Peyer's patch (tissue), 4 donors: ENCODE measurements at regions not wholly inside any gene's neighbourhood (a gene's known extent, or its start where the extent isn't known, plus 50 kb on each side); places are given as distances from the start of the nearest gene placed in this dataset.

ENCODE experiments used
- DNase-seq, 3 donors: peaks; one replicate each; pipeline ENCODE4 v3.0.0-alpha.2; 2017 to 2019
- H3K27ac ChIP-seq, 4 donors: fragments of 200-600 bp; sonication (generic); one replicate each; pipeline ENCODE4 v1.5.1; 2016 to 2019
- H3K27me3 ChIP-seq, 2 donors: fragments of 200-600 bp; sonication (generic); one replicate each; pipeline ENCODE4 v1.5.1; 2019
- H3K36me3 ChIP-seq, 3 donors: fragments of 200-600 bp; sonication (generic); one replicate each; pipeline ENCODE4 v1.5.1; 2016 to 2019
- H3K4me1 ChIP-seq, 4 donors: fragments of 200-600 bp; sonication (generic); one replicate each; pipeline ENCODE4 v1.5.1; 2016 to 2019
- H3K4me3 ChIP-seq, 4 donors: fragments of 200-600 bp; sonication (generic); 1 replicate in 3 of 4; 2 replicates in 1 of 4; pipeline ENCODE4 v1.5.1; 2016 to 2019; ENCODE audit warnings: mild to moderate bottlenecking in 1 of 4
- H3K9me3 ChIP-seq, 4 donors: fragments of 200-600 bp; sonication (generic); one replicate each; pipeline ENCODE4 v1.5.1; 2016 to 2019; ENCODE audit warnings: mild to moderate bottlenecking in 1 of 4
- POLR2A ChIP-seq, 2 donors: fragments of 450-650 bp; IDR thresholded peaks; one replicate each; pipeline ENCODE4 v1.5.1; 2017; ENCODE audit warnings: antibody characterized with exemption in 2 of 2, mild to moderate bottlenecking in 2 of 2, moderate library complexity in 2 of 2
- TF ChIP-seq, protein P1 (sequence below), 6 experiments: fragments of 450-650 bp in 4 of 6; fragments of 200-600 bp in 2 of 6; sonication (generic) in 1 of 6; IDR thresholded peaks; one replicate each; pipeline ENCODE4 v1.5.1; 2017 to 2019; ENCODE audit warnings: antibody characterized with exemption in 6 of 6, mild to moderate bottlenecking in 3 of 6, moderate library complexity in 1 of 6

- H3K36me3 ChIP-seq = no peaks in the 10 kb centered on the region
- H3K27me3 ChIP-seq = no peaks in the 10 kb centered on the region
- TF ChIP-seq, protein P1, sequence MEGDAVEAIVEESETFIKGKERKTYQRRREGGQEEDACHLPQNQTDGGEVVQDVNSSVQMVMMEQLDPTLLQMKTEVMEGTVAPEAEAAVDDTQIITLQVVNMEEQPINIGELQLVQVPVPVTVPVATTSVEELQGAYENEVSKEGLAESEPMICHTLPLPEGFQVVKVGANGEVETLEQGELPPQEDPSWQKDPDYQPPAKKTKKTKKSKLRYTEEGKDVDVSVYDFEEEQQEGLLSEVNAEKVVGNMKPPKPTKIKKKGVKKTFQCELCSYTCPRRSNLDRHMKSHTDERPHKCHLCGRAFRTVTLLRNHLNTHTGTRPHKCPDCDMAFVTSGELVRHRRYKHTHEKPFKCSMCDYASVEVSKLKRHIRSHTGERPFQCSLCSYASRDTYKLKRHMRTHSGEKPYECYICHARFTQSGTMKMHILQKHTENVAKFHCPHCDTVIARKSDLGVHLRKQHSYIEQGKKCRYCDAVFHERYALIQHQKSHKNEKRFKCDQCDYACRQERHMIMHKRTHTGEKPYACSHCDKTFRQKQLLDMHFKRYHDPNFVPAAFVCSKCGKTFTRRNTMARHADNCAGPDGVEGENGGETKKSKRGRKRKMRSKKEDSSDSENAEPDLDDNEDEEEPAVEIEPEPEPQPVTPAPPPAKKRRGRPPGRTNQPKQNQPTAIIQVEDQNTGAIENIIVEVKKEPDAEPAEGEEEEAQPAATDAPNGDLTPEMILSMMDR (IDR thresholded peaks at IDR 0.05) = no peak
- TF ChIP-seq POLR2A (IDR thresholded peaks at IDR 0.05) = no peak
- H3K4me3 ChIP-seq = no peak overlapping the region
- no peak for DNase-seq
- H3K4me1 ChIP-seq = no peaks in the 10 kb centered on the region
- no peak overlapping the region for H3K27ac ChIP-seq
- H3K9me3 ChIP-seq = no peaks in the 10 kb centered on the region
These were observed 72.9 kb upstream of the TNIP3 start for GRCh38 chr4:121237069-121237399.

GRCh38 chr4:121236353-121237068 lies 72.4 kb upstream of the TNIP3 start:
- no peaks in the 10 kb centered on the region for H3K9me3 ChIP-seq
- TF ChIP-seq, protein P1 (IDR thresholded peaks at IDR 0.05) = no peak
- TF ChIP-seq POLR2A (IDR thresholded peaks at IDR 0.05) = no peak

GRCh38 chr4:121233982-121234381 lies 69.9 kb upstream of the TNIP3 start:
- no peak for TF ChIP-seq POLR2A (IDR thresholded peaks at IDR 0.05)
- TF ChIP-seq, protein P1 (IDR thresholded peaks at IDR 0.05) = no peak
- no peaks in the 10 kb centered on the region for H3K27me3 ChIP-seq
- H3K4me1 ChIP-seq = no peaks in the 10 kb centered on the region
- no peak overlapping the region for H3K4me3 ChIP-seq
- no peak for DNase-seq
- no peaks in the 10 kb centered on the region for H3K36me3 ChIP-seq
- no peaks in the 10 kb centered on the region for H3K9me3 ChIP-seq
- H3K27ac ChIP-seq = no peak overlapping the region

More at GRCh38 chr4:121236353-121237068, 72.4 kb upstream of the TNIP3 start:
- DNase-seq = no peak
- Histone ChIP-seq H3K4me3 (no peak overlapping the region), H3K27ac (no peak overlapping the region), H3K27me3 (no peaks in the 10 kb centered on the region), H3K4me1 (no peaks in the 10 kb centered on the region), H3K36me3 (no peaks in the 10 kb centered on the region)

GRCh38 chr4:121229993-121230392 lies 65.9 kb upstream of the TNIP3 start:
- Histone ChIP-seq H3K27ac (no peak overlapping the region), H3K36me3 (no peaks in the 10 kb centered on the region), H3K4me1 (no peaks in the 10 kb centered on the region), H3K9me3 (no peaks in the 10 kb centered on the region), H3K27me3 (no peaks in the 10 kb centered on the region), H3K4me3 (no peak overlapping the region)
- DNase-seq = no peak
- no peak for TF ChIP-seq POLR2A (IDR thresholded peaks at IDR 0.05)
- TF ChIP-seq, protein P1 (IDR thresholded peaks at IDR 0.05) = no peak

- Histone ChIP-seq H3K27me3 (no peaks in the 10 kb centered on the region), H3K36me3 (no peaks in the 10 kb centered on the region), H3K4me3 (no peak overlapping the region), H3K27ac (no peak overlapping the region), H3K4me1 (no peaks in the 10 kb centered on the region), H3K9me3 (no peaks in the 10 kb centered on the region)
- DNase-seq = no peak
- TF ChIP-seq, protein P1 (IDR thresholded peaks at IDR 0.05) = no peak
- TF ChIP-seq POLR2A (IDR thresholded peaks at IDR 0.05) = no peak
These were observed 64.7 kb upstream of the TNIP3 start for GRCh38 chr4:121228848-121229247.
